ENCODE measurements at regions not wholly inside any gene's neighbourhood (a gene's known extent, or its start where the extent isn't known, plus 50 kb on each side); places are given as distances from the start of the nearest gene placed in this dataset. TPM values are rescaled to one million over a fixed set of nuclear protein-coding genes. Genes with fewer than 3 reads are reported as not detected.

GRCh38 chrX:142256935-142257334 is 51.8 kb upstream of the MAGEC2 start:
- intact Hi-C loops (cut with DNase I), result no loop called here
- no peak overlapping the region for H3K4me3 ChIP-seq (replicated peaks in 1 of 3)
- no peaks in the 10 kb centered on the region for H3K9me3 ChIP-seq
- H3K27ac ChIP-seq, result no peak overlapping the region
- TF ChIP-seq POLR2A (IDR thresholded peaks at IDR 0.05) (no peak), CTCF (IDR thresholded peaks at IDR 0.05) (no peak)
- no peaks in the 10 kb centered on the region for H3K36me3 ChIP-seq
- H3K4me1 ChIP-seq, result no peaks in the 10 kb centered on the region
- no peaks in the 10 kb centered on the region for H3K27me3 ChIP-seq
- no peak for DNase-seq
- 81 to 95% methylated on average over 3 of the region's 3 CpGs for WGBS, 2 donors

Small RNA genes lying in the stretch of these regions (small RNA-seq; reads per million reads assigned to genes)
- not detected for gene RNA5SP516

All from thyroid gland (tissue), 4 donors.